ENCODE measurements at regions not wholly inside any gene's neighbourhood (a gene's known extent, or its start where the extent isn't known, plus 50 kb on each side); places are given as distances from the start of the nearest gene placed in this dataset.

GRCh38 chr1:30198795-30199403 lies 524.5 kb downstream of the MATN1 start:
- TF ChIP-seq CTCF (conservative IDR thresholded peaks at IDR 0.05; ENCODE audit: low read length) (no peak), EZH2phosphoT487 (IDR thresholded peaks at IDR 0.05; ENCODE audit: borderline replicate concordance) (no peak)
